Hematopoietic multipotent progenitor cell treated with erythropoietin and hydrocortisone succinate and interleukin-3 and kit ligand, for 15 days (in vitro differentiated cells): ENCODE measurements at regions not wholly inside any gene's neighbourhood (a gene's known extent, or its start where the extent isn't known, plus 50 kb on each side); places are given as distances from the start of the nearest gene placed in this dataset.
"Not testable (repeated sequence)": the region's sequence is repeated elsewhere in the genome, so short reads cannot be mapped to it uniquely, and the experiment has no call there.

Source experiments
- DNase-seq: peaks from one replicate; pipeline ENCODE4 v3.0.0-alpha.2; 2015; ENCODE audit warnings: low spot score

DNA sequence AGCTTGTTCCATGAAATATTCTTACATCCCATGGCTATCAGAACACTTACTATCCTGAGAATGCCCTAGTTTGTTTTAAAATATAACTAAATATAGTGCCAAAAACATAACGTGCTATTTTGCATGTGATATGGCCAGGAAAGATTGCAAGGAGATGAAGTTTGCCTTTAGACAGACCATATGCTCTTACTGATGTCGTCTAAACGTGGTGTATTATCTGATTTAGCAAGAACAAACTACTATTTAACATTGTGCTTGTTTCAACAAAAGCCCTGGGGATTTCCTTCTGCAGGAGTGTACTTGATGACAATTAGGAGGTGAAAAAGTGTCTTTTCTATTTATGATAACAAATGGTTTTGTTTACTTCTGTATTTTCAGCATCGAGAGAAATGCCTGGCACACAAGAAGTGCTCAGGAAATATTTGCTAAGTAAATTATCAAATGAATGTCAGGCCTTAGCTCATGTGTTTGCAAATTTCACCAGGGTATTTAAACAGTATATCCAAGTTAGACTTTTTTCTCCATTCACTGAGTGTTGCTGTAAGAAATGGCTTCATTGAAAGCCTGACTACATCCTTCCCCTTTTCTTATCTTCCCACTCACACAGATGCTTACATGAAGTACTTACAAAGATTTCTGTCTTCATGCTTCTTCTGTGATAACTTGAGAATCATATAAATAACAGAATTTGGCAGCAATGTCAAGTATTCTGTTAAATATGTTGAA is 1033.6 kb downstream of the CDH8 start:
- DNase-seq, result no peak

DNA sequence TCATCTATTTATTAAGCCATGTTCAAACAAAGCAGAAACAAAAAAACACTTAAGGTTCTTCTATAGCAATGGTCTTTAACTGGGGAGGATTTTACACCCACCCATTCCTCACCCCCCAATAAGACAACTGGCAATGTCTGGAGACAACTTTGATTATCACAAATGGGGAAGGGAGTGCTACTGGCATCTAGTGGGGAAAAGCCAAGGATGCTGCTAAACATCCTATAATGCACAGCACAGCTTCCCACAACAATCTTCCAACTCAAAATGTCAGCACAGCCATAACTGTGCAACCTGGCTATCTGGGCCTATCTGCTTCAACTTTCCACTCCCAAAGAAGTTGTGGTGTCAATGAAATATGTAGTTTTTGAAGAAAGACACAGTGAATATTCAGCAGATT is 1044.4 kb downstream of the CDH8 start:
- DNase-seq, result no peak

- DNase-seq, result no peak
Measured at GRCh38 chr16:60989592-60989991, 1046.6 kb downstream of the CDH8 start.

DNA sequence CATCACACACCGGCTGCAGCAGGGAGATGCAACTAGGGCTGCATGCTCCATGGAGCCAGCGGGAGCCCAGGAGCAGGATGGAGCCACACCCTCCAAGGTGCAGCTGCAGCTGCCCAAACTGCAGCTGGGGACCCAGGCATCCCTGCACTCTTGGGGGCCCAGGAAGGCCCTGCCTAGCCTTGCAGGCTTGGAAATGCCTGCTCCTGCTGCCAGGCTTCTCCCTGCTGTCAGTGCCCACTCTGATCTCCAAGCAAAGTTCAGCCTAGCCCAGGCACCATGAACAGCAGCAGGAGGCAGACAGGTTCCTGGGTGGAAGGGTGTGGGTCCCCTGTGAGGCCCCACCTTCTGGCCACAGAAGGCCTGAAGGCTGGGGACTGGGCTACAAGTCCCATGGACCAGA is 1057.1 kb downstream of the CDH8 start:
- no peak for DNase-seq

- DNase-seq, result no peak
Measured at GRCh38 chr16:60949800-60950199, 1086.4 kb downstream of the CDH8 start.

GRCh38 chr16:60945225-60945624 is 1091.0 kb downstream of the CDH8 start:
- no peak for DNase-seq

DNA sequence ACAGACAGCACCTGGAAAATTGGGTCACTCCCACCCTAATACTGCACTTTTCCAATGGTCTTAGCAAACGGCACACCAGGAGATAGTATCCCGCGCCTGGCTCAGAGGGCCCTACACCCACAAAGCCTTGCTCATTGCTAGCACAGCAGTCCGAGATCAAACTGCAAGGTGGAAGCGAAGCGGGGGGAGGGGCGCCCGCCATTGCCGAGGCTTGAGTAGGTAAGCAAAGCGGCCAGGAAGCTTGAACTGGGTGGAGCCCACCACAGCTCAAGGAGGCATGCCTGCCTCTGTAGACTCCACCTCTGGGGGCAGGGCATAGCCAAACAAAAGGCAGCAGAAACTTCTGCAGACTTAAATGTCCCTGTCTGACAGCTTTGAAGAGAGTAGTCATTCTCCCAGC is 1100.0 kb downstream of the CDH8 start:
- DNase-seq, result not testable (repeated sequence)

DNA sequence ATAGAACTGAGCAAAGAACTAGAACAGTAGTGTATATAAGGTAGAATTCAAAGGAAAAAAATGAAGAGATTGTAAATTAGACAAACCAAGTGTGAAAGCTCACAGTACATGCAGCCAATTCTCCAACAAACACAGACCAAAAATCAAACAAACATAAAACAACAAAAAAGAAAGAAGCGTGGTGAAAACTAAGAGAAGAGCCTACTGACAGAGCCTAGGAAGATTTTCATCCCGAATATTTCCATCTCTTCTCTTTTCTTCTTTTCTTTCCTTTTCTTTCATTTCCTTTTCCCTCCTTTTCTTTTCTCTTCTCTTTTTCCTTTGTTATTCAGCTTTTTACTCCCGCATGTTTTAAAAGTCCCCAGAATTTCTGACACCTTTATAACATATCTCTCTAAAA is 1103.6 kb downstream of the CDH8 start:
- no peak for DNase-seq

DNA sequence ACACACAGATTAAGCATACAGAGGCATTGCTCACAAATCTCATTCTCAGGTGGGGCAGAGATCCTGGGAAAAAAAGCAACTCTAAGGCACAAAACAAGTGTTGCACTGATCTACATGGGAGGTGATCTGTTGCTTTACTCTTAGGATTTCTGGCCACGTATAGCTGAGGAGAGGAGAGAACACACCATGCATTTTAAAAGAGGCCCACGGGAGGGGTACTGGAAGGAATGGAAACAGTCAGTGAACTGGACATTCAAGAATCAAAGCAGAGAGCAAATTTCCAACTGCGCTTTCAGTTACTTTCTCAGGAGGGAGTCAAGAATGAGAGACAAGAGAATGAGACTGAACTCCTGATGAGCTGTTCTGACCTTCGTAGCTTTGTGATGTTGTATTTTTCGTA is 1105.9 kb downstream of the CDH8 start:
- no peak for DNase-seq

- DNase-seq, result no peak
Measured at GRCh38 chr16:60922920-60923319, 1113.3 kb downstream of the CDH8 start.

DNA sequence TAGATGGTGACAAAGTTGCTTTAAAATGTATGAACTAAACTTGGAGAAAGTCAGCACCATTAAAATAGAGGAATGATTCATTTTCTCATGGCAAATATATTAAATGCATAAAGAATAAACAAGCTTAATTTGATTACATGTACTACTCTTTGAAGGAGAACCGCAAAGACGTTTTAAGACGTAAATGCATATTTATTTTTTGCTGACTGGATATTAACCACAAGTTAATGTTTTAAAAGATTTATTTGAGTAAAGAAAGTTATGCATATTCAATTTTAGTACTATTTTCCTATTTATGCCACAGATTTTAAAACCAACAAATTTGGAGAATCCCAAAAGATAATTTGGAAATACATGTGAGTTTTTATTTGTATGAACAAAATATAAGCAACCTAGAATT is 1121.9 kb downstream of the CDH8 start:
- no peak for DNase-seq

DNA sequence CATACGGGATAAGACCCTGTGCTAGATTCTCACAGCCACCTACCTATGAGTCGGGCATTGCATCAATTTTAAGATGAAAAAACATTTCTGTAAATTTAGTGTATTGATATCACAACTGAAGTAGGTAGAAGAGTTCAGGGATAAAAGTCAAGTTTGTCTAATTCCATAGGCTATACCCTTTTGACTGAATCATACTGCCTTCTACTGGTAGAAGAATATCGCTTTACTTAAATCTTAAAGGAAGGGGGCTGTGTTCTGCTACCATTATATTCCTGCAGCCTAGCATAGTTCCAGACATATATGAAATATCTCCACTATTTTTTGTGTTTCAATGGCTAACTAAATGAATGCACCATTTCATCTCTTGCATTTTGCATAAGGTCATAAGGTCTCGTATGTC is 1128.6 kb downstream of the CDH8 start:
- no peak for DNase-seq

GRCh38 chr16:60905811-60906210 is 1130.4 kb downstream of the CDH8 start:
- DNase-seq, result no peak

DNA sequence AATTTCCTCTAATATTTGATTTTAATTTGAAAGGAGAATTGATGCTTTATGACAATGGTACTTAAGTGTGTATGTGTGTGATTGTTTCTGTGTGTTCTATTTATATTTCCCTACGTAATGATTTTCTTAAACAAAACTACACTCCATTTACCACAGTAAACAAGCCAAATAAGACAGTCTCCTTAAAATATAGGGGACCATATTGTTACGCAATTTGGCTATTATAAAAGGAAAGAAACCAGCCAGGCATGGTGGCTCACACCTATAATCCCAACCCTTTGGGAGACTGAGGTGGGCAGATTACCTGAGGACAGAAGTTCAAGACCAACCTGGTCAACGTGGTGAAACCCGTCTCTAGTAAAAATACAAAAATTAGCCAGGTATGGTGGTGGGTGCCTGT is 1134.1 kb downstream of the CDH8 start:
- DNase-seq, result no peak

DNA sequence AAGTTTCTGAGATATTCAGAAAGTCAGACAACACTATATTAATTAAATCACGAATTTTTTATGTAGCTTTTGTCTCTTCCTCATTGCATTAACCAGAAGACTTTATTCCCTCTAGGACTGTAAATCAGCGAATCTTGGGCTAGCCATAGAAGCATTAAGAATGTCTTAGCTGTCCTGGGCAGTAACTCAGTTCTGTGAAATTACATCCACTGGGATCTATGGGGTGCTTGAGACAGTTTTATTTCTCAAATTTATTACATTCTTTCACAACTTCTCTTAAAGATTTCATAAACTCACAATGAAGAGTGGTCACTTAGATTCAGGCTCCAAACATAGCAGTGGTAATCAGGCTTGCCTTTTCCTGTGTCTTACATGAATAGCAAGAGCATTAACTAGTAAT is 1153.4 kb downstream of the CDH8 start:
- DNase-seq, result no peak

DNA sequence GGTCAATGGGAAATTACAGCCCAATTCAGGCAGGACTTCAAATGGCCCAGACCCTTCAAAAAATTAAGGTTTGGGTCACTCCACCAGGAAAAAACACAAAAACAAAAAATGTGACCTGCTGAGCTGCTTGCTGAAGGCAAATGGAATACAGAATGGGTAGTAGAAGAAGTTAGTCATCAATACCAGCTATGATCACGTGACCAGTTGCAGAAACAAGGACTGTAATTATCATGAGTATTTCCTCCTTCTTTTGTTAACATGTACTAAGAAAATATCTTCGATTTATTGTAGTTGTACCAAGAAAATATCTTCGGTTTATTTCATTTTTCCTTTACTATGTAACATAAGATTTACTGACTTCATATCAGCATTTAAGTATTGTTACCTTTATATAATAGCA is 1183.6 kb downstream of the CDH8 start:
- no peak for DNase-seq

- no peak for DNase-seq
Measured at GRCh38 chr16:60821661-60822060, 1214.6 kb downstream of the CDH8 start.

GRCh38 chr16:60820361-60820760 is 1215.9 kb downstream of the CDH8 start:
- DNase-seq, result no peak

GRCh38 chr16:60818465-60818864 is 1217.8 kb downstream of the CDH8 start:
- DNase-seq, result no peak

DNA sequence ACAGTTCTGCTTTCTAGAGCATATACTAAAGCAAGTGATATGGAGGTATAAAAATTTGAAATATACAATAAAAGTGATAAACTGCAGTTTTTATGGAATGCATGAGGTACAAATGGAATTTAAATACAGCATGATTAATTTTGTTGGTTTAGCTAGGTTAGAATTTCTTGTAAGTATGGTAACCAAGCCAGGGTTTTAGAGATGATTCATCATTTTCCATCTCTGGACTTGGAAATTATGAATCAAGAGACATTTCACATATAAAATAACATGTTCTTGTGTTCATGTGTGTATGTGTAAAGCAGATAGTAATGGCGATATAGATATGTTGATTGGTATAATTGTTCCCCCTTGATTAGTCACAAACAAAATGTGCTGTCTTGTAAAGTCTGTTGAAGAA is 1219.8 kb downstream of the CDH8 start:
- no peak for DNase-seq

GRCh38 chr16:60815865-60816264 is 1220.4 kb downstream of the CDH8 start:
- DNase-seq, result no peak

DNA sequence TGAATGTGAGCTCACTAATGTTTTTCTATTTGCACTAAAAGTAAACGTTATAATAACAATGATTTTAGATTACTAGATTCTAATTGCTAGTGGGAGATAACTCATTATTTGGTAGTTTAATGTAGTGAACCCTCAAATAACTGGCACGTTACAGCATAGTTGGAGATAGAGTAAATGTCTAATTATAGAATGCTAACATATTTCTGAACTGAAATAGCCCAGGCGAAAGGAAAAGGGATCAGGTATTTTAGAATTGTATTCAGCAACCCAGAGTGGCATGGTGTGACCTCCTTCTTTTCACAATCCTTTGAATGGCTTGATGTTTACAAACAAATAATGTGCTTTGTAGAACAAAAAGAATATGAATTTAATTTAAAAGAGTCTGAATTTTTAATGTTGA is 1221.2 kb downstream of the CDH8 start:
- no peak for DNase-seq

DNA sequence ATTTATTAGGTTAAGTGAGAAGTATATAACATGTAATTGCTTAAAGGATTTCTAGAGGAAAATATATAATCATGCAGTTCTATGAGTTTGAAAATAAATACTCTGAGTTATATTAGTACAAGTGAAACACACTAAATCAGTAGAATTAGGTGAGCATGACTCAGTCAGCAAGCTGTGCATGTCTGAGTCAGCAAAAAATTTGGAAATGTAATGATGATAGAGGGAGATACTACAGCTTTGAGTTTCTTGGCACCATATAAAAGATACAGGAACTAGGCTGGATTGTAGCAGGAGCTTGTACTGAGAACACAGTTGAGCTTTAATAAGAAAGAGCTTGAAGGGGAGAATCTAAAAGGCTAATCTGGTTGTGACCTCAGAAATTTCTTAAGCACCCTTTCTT is 1224.6 kb downstream of the CDH8 start:
- no peak for DNase-seq

- no peak for DNase-seq
Measured at GRCh38 chr16:60811051-60811608, 1225.1 kb downstream of the CDH8 start.
